ENCODE measurements at regions not wholly inside any gene's neighbourhood (a gene's known extent, or its start where the extent isn't known, plus 50 kb on each side); places are given as distances from the start of the nearest gene placed in this dataset.

DNA sequence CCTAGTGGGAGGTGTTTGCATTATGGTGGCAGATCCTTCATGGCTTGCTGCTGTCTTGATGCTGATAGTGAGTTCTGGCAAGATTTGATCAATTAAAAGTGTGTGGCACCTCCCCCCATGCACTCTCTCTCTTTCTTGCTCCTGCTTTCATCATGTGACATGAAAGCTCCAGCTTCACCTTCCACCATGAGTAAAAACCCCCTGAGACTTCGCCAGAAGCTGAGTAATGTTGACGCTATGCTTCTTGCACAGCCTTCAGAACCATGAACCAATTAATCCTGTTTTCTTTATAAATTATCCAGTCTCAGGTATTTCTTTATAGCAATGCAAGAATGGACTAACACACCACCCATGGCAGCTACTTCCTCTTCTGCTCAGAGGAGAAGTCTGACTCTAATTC, 2181.4 kb upstream of the PIK3C3 start:
- TF ChIP-seq POLR2A (IDR thresholded peaks at IDR 0.05): no peak
- TF ChIP-seq, protein P1, sequence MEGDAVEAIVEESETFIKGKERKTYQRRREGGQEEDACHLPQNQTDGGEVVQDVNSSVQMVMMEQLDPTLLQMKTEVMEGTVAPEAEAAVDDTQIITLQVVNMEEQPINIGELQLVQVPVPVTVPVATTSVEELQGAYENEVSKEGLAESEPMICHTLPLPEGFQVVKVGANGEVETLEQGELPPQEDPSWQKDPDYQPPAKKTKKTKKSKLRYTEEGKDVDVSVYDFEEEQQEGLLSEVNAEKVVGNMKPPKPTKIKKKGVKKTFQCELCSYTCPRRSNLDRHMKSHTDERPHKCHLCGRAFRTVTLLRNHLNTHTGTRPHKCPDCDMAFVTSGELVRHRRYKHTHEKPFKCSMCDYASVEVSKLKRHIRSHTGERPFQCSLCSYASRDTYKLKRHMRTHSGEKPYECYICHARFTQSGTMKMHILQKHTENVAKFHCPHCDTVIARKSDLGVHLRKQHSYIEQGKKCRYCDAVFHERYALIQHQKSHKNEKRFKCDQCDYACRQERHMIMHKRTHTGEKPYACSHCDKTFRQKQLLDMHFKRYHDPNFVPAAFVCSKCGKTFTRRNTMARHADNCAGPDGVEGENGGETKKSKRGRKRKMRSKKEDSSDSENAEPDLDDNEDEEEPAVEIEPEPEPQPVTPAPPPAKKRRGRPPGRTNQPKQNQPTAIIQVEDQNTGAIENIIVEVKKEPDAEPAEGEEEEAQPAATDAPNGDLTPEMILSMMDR (IDR thresholded peaks at IDR 0.05): no peak

Data from testis (tissue), 2 donors.